ENCODE measurements at regions not wholly inside any gene's neighbourhood (a gene's known extent, or its start where the extent isn't known, plus 50 kb on each side); places are given as distances from the start of the nearest gene placed in this dataset.

DNA sequence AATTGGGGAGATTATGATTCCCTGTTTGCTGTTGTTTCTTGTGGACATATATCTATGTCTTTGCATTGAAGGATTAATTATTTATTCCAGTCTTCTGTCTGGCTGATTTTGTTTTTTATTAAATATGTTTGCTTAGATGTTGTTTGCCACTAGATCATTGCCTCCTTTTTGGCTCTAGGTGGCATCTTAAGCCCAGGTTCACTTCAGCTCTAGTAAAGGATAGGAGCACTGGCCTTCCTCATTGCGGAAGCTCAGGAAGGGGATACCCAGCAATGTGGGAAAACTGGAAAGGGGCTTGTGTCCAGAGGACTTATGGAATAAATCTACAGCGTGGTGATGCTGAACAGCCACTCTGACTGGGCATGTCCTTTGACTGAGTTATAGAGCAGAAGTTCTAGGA lies 821.6 kb downstream of the PDCD6IP start:
- Histone ChIP-seq H3K27me3 (ENCODE audit: insufficient read depth, poor library complexity, severe bottlenecking) (no peaks in the 10 kb centered on the region), H3K27ac (replicated peaks) (no peak overlapping the region), H3K4me3 (replicated peaks; ENCODE audit: insufficient read depth, low read length) (no peak overlapping the region)
- DNase-seq (ENCODE audit: low read depth in 1 of 2, low spot score in 1 of 2): no peak
- TF ChIP-seq SPI1 (IDR thresholded peaks at IDR 0.05; ENCODE audit: borderline replicate concordance, low read depth) (no peak), GABPA (IDR thresholded peaks at IDR 0.05; ENCODE audit: low read depth) (no peak), POLR2AphosphoS5 (IDR thresholded peaks at IDR 0.05; ENCODE audit: low read depth) (no peak)
- TF ChIP-seq, protein P1, sequence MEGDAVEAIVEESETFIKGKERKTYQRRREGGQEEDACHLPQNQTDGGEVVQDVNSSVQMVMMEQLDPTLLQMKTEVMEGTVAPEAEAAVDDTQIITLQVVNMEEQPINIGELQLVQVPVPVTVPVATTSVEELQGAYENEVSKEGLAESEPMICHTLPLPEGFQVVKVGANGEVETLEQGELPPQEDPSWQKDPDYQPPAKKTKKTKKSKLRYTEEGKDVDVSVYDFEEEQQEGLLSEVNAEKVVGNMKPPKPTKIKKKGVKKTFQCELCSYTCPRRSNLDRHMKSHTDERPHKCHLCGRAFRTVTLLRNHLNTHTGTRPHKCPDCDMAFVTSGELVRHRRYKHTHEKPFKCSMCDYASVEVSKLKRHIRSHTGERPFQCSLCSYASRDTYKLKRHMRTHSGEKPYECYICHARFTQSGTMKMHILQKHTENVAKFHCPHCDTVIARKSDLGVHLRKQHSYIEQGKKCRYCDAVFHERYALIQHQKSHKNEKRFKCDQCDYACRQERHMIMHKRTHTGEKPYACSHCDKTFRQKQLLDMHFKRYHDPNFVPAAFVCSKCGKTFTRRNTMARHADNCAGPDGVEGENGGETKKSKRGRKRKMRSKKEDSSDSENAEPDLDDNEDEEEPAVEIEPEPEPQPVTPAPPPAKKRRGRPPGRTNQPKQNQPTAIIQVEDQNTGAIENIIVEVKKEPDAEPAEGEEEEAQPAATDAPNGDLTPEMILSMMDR (IDR thresholded peaks at IDR 0.05; ENCODE audit: insufficient read depth, low read length): no peak
- TF ChIP-seq, protein P2, sequence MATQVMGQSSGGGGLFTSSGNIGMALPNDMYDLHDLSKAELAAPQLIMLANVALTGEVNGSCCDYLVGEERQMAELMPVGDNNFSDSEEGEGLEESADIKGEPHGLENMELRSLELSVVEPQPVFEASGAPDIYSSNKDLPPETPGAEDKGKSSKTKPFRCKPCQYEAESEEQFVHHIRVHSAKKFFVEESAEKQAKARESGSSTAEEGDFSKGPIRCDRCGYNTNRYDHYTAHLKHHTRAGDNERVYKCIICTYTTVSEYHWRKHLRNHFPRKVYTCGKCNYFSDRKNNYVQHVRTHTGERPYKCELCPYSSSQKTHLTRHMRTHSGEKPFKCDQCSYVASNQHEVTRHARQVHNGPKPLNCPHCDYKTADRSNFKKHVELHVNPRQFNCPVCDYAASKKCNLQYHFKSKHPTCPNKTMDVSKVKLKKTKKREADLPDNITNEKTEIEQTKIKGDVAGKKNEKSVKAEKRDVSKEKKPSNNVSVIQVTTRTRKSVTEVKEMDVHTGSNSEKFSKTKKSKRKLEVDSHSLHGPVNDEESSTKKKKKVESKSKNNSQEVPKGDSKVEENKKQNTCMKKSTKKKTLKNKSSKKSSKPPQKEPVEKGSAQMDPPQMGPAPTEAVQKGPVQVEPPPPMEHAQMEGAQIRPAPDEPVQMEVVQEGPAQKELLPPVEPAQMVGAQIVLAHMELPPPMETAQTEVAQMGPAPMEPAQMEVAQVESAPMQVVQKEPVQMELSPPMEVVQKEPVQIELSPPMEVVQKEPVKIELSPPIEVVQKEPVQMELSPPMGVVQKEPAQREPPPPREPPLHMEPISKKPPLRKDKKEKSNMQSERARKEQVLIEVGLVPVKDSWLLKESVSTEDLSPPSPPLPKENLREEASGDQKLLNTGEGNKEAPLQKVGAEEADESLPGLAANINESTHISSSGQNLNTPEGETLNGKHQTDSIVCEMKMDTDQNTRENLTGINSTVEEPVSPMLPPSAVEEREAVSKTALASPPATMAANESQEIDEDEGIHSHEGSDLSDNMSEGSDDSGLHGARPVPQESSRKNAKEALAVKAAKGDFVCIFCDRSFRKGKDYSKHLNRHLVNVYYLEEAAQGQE (IDR thresholded peaks at IDR 0.05; ENCODE audit: insufficient replicate concordance, low read depth): no peak

DNA sequence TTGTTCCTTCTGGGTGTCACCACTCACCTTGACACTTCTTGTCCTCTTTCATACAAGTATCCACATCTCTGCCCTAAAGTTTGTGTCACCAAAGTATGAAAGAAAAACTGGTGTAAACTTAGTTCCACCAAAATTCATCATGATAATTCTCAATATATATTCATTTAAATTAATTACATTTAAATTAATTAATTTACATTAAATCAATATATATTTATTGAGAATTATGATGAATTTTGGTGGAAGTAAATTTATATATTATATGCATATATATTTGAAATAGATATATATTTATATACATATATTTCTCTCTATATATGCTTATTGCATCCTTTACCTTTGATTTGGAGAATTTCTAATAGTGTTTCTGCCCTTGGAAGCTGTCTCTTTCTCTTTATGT lies 828.3 kb downstream of the PDCD6IP start:
- DNase-seq (ENCODE audit: low read depth in 1 of 2, low spot score in 1 of 2): no peak
- Histone ChIP-seq H3K27ac (replicated peaks) (no peak overlapping the region), H3K27me3 (ENCODE audit: insufficient read depth, poor library complexity, severe bottlenecking) (no peaks in the 10 kb centered on the region), H3K4me3 (replicated peaks; ENCODE audit: insufficient read depth, low read length) (no peak overlapping the region)
- no peak for TF ChIP-seq POLR2AphosphoS5 (IDR thresholded peaks at IDR 0.05; ENCODE audit: low read depth)
- TF ChIP-seq, protein P2 (IDR thresholded peaks at IDR 0.05; ENCODE audit: insufficient replicate concordance, low read depth): no peak
- TF ChIP-seq, protein P1 (IDR thresholded peaks at IDR 0.05; ENCODE audit: insufficient read depth, low read length): no peak
- TF ChIP-seq GABPA (IDR thresholded peaks at IDR 0.05; ENCODE audit: low read depth): no peak
- no peak for TF ChIP-seq SPI1 (IDR thresholded peaks at IDR 0.05; ENCODE audit: borderline replicate concordance, low read depth)

DNA sequence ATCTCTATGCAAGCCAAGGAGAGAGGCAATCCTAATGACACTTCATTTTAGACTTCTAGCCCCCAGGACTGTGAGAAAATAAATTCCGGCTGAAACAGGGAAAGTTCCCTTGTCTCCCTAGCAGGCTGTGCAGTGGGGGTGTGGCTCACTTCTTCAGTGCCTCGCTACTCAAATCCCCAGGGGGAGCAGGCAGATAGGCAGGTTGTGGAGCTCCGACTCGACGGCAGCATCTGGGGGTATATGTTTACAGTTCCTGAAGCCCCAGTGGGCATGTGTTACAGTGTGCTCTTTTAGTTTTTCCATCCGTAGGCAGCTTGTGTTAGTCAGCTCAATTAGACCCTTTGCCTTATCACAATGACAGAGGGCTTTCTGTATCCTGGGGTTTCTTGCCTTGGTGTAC lies 836.5 kb downstream of the PDCD6IP start:
- TF ChIP-seq, protein P2 (IDR thresholded peaks at IDR 0.05; ENCODE audit: insufficient replicate concordance, low read depth): no peak
- no peak for TF ChIP-seq POLR2AphosphoS5 (IDR thresholded peaks at IDR 0.05; ENCODE audit: low read depth)
- TF ChIP-seq SPI1 (IDR thresholded peaks at IDR 0.05; ENCODE audit: borderline replicate concordance, low read depth): no peak
- no peak for TF ChIP-seq GABPA (IDR thresholded peaks at IDR 0.05; ENCODE audit: low read depth)
- TF ChIP-seq, protein P1 (IDR thresholded peaks at IDR 0.05; ENCODE audit: insufficient read depth, low read length): no peak
- DNase-seq (ENCODE audit: low read depth in 1 of 2, low spot score in 1 of 2): no peak
- H3K27me3 ChIP-seq (ENCODE audit: insufficient read depth, poor library complexity, severe bottlenecking): no peaks in the 10 kb centered on the region
- no peak overlapping the region for H3K27ac ChIP-seq (replicated peaks)
- H3K4me3 ChIP-seq (replicated peaks; ENCODE audit: insufficient read depth, low read length): no peak overlapping the region

All from HL-60 (cell line).